ENCODE measurements at regions not wholly inside any gene's neighbourhood (a gene's known extent, or its start where the extent isn't known, plus 50 kb on each side); places are given as distances from the start of the nearest gene placed in this dataset.

GRCh38 chrX:65253817-65254216 is 277.6 kb upstream of the ZC4H2 start:
- TF ChIP-seq MYC (IDR thresholded peaks at IDR 0.05; ENCODE audit: low read depth, low read length), result no peak
- TF ChIP-seq, protein P1, sequence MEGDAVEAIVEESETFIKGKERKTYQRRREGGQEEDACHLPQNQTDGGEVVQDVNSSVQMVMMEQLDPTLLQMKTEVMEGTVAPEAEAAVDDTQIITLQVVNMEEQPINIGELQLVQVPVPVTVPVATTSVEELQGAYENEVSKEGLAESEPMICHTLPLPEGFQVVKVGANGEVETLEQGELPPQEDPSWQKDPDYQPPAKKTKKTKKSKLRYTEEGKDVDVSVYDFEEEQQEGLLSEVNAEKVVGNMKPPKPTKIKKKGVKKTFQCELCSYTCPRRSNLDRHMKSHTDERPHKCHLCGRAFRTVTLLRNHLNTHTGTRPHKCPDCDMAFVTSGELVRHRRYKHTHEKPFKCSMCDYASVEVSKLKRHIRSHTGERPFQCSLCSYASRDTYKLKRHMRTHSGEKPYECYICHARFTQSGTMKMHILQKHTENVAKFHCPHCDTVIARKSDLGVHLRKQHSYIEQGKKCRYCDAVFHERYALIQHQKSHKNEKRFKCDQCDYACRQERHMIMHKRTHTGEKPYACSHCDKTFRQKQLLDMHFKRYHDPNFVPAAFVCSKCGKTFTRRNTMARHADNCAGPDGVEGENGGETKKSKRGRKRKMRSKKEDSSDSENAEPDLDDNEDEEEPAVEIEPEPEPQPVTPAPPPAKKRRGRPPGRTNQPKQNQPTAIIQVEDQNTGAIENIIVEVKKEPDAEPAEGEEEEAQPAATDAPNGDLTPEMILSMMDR (IDR thresholded peaks at IDR 0.05; ENCODE audit: extremely low read depth in 1 of 2, insufficient read depth in 1 of 2, low read depth in 1 of 2, low read length in 2 of 2), result no peak
- no peak for TF ChIP-seq POLR2A (IDR thresholded peaks at IDR 0.05; ENCODE audit: low read depth, low read length)

Measured in endothelial cell of umbilical vein (primary cell).